ENCODE measurements at regions not wholly inside any gene's neighbourhood (a gene's known extent, or its start where the extent isn't known, plus 50 kb on each side); places are given as distances from the start of the nearest gene placed in this dataset.

DNA sequence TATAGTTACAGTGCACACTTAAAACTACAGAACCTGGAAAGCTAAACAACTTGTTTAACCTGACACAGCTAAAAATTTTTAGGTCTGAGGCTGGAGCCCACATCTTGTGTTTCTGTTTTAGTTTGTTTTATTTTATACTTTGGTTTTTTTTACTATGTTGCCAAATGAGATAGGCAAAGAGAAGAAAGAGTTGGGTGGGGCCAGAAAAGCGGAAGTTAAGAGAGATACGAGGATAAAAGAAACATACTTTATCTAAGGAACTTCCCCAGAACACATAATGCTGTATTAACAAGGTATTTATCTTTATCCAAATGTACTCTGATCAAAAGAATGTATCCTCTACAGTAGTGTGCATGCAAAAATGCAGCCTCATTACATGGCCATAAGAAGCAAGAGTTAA lies 1145.7 kb downstream of the EPHA3 start:
- no peak for DNase-seq

DNA sequence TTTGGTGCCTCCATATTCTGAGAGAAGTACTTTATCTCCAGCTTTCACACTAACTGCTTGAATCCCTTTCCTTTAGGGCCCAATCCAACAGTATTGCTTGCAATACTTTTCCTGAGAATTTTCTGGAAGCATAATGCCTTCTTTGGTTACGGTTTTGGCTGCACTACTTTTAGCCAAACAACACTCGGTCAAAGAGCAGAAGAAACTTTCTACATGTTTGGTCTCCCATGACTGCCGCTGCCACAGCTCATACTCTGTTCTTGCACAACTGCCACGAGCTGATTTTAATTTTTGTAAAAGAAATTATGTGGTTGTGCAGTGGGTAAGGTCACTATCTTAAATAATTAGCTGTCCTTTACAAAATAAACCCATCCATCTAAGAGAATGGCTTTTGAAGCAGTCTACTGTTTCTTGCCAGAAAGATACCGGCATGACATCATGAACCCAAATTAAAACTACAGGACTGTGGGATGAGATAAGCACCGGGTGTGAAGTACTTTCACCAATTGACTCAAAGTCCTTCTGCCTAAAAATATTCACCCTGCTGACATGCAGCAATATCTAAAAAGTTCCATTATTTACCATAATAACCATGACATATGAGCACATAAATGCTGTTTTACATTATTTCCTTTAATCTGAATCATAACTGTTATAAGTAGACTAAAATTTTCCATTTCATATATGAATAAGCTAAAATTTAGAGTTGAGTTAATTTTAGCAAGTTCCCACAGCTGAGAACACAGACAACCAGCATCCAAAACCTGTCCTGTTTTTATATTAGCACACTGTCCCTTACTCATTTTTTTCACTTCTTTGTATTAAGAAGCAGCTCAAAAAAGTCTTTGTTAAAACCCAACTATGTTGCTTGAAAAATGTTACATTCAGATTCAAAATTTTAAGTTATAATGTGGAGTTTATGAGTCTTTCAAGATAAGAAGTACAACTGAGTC lies 1154.3 kb downstream of the EPHA3 start:
- no peak for DNase-seq
